ENCODE measurements at regions not wholly inside any gene's neighbourhood (a gene's known extent, or its start where the extent isn't known, plus 50 kb on each side); places are given as distances from the start of the nearest gene placed in this dataset.

- peak; percentile 58 for DNase-seq
These were observed 485.5 kb downstream of the DISC1 start for GRCh38 chr1:232112076-232112475.

GRCh38 chr1:232111611-232112010 lies 485.0 kb downstream of the DISC1 start:
- peak; percentile 22 for DNase-seq

DNA sequence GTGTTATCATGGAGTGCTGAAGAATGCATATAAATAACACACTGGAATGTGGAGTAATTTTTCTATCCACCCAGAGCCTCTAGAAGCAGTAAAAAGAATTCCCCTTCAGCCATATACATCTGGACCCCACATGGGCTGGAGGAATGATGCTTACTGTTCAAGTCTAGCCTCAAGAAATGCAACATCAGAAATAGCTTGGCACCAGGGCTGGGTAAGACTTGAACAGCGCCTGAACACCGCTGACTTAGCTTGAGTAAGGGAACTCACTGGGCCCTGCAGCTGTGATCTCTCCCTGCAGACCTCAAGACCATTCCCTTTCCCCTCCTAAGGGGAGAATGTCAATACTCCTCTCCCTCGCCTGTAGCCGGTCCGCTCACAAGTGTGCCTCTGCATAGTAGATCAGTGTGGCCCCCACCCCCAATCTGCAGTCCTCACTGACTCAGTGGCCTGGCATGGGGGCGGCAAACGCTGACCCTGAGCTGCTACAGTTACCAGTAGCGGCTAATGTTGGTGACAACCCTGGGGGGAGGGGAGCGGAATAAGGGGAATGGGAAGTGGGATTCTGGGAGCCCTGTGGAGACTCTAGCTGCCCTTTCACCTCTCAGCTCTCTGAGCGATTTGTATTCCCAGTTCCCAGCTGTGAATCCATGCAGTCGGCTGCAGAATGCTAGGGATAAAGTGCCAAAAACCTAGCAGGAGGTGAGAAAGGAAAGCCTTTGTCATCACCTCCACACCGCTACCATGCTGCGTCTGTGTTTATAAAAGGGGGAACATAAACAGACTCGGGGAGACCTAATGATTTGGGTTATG lies 483.9 kb downstream of the DISC1 start:
- peak; percentile 68 for DNase-seq

GRCh38 chr1:232109391-232109790 lies 482.8 kb downstream of the DISC1 start:
- DNase-seq = no peak

DNA sequence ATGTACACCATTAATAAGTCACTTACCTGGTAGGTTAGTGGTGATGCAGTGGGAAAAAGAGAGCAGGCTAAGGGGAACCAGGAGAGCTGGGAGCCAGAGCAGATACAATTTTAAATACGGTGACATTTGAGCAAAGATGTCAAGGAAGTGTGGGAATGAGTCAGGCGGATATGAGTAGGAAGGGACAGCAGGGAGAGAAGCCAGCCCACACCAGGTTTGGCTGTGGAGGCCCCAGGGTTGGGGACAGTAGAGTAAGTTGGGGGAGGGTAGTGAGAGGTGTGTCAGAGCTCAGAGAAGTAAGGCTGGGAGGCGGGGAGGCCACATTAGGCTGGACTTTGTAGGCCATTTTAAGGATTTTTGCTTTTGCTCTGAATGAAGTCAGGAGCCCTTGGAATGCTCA lies 482.0 kb downstream of the DISC1 start:
- no peak for DNase-seq

- no peak for DNase-seq
These were observed 479.8 kb downstream of the DISC1 start for GRCh38 chr1:232106415-232106814.

GRCh38 chr1:232105561-232105960 lies 479.0 kb downstream of the DISC1 start:
- DNase-seq = no peak

DNA sequence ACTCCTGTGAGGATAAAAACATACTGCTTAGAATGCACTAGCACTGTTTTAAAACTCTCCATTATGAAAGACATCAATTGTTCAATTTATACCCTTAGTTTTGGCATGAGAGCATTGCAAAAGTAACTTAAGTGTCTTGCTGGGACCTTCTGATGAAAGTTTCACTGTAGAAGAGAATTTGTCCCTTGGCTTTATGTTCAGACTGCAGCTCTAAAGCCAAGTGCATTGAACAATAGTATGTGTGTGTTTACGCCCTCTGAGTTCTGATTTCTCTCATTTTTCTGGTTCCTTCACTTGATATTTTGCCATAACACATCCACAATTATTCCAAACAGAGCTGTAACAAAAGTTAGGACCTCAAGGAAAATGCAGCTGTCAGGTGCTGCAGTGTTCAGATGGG lies 474.6 kb downstream of the DISC1 start:
- no peak for DNase-seq

DNA sequence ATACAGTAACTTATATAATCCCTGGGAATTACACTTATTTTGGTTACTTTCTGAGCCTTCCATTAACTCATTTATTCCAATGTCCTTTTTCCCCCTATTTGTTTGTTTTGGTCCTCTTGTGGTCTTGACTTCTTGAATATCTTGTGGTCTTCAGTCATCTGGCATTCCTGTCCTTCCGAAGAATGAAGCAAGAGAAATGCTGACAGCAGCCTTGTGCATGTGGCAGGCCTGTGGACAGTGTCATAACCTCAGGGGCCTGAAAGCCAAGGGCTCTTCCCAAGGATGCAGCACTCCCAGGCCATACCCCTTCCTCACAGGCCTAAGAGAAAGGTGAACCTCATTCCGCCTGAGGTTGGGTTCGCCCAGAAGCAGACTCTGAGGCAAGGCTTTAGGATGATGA lies 470.2 kb downstream of the DISC1 start:
- no peak for DNase-seq

All from eye (tissue), 1 donor.